ENCODE measurements at regions not wholly inside any gene's neighbourhood (a gene's known extent, or its start where the extent isn't known, plus 50 kb on each side); places are given as distances from the start of the nearest gene placed in this dataset.
A peak's percentile ranks its signal among the peaks of the same experiment; 100 is the strongest.

- intact Hi-C loops (cut with DNase I), result loop anchor here in 2 of 3 donors (5.0 to 10.0 kb wide), 2 partner anchors 364 to 366 kb away; no protein-coding TSS in a partner anchor
- 36 to 43% methylated on average over 7 of the region's 7 CpGs for WGBS, 2 donors
- Histone ChIP-seq H3K9me3 (no peaks in the 10 kb centered on the region), H3K4me3 (no peak overlapping the region), H3K36me3 (no peaks in the 10 kb centered on the region), H3K27ac (no peak overlapping the region), H3K4me1 (no peaks in the 10 kb centered on the region), H3K27me3 (no peaks in the 10 kb centered on the region)
- no peak for ATAC-seq
- TF ChIP-seq, protein P1, sequence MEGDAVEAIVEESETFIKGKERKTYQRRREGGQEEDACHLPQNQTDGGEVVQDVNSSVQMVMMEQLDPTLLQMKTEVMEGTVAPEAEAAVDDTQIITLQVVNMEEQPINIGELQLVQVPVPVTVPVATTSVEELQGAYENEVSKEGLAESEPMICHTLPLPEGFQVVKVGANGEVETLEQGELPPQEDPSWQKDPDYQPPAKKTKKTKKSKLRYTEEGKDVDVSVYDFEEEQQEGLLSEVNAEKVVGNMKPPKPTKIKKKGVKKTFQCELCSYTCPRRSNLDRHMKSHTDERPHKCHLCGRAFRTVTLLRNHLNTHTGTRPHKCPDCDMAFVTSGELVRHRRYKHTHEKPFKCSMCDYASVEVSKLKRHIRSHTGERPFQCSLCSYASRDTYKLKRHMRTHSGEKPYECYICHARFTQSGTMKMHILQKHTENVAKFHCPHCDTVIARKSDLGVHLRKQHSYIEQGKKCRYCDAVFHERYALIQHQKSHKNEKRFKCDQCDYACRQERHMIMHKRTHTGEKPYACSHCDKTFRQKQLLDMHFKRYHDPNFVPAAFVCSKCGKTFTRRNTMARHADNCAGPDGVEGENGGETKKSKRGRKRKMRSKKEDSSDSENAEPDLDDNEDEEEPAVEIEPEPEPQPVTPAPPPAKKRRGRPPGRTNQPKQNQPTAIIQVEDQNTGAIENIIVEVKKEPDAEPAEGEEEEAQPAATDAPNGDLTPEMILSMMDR (IDR thresholded peaks at IDR 0.05), result no peak
- FAIRE-seq, result no peak
- DNase-seq, result peak in 1 of 6 donors; percentile 10
Measured at GRCh38 chr2:204328373-204328772, 216.9 kb upstream of the PARD3B start.

GRCh38 chr2:204329016-204329415, 216.3 kb upstream of the PARD3B start:
- WGBS, 2 donors, result 89 to 91% methylated on average over 6 of the region's 6 CpGs
- ATAC-seq (no peak), DNase-seq (no peak), FAIRE-seq (no peak)
- TF ChIP-seq, protein P1 (IDR thresholded peaks at IDR 0.05), result no peak
- intact Hi-C loops (cut with DNase I), result loop anchor here in 2 of 3 donors (5.0 to 10.0 kb wide), 2 partner anchors 363 to 366 kb away; no protein-coding TSS in a partner anchor
- Histone ChIP-seq H3K36me3 (no peaks in the 10 kb centered on the region), H3K9me3 (no peaks in the 10 kb centered on the region), H3K27ac (no peak overlapping the region), H3K27me3 (no peaks in the 10 kb centered on the region), H3K4me3 (no peak overlapping the region), H3K4me1 (no peaks in the 10 kb centered on the region)

GRCh38 chr2:204329532-204329931, 215.7 kb upstream of the PARD3B start:
- Histone ChIP-seq H3K27ac (no peak overlapping the region), H3K36me3 (no peaks in the 10 kb centered on the region), H3K9me3 (no peaks in the 10 kb centered on the region), H3K27me3 (no peaks in the 10 kb centered on the region), H3K4me1 (no peaks in the 10 kb centered on the region), H3K4me3 (no peak overlapping the region)
- no peak for DNase-seq
- no peak for FAIRE-seq
- intact Hi-C loops (cut with DNase I), result loop anchor here in 2 of 3 donors (5.0 to 10.0 kb wide), 2 partner anchors 363 to 365 kb away; no protein-coding TSS in a partner anchor
- 80 to 83% methylated on average over 4 of the region's 4 CpGs for WGBS, 2 donors
- ATAC-seq, result no peak
- TF ChIP-seq, protein P1 (IDR thresholded peaks at IDR 0.05), result no peak

DNA sequence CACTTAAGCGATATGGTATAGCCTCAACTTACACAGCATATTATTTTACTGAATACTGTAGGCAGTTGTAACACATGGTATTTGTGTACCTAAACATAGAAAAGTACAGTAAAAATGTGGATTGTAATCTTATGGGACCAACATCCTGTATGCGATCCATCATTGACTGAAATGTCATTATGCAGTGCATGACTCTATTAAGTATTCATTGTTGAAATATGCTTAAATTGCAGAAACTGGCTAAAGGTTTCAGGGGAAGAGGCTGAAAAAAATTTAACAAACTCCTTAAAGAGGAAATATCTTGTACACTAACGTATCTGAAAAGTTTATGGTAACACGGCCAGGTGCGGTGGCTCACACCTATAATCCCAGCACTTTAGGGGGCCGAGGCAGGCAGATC, 214.1 kb upstream of the PARD3B start:
- intact Hi-C loops (cut with DNase I), result no loop called here
- no peak for ATAC-seq
- Histone ChIP-seq H3K27ac (no peak overlapping the region), H3K4me3 (no peak overlapping the region), H3K36me3 (no peaks in the 10 kb centered on the region), H3K9me3 (no peaks in the 10 kb centered on the region), H3K4me1 (no peaks in the 10 kb centered on the region), H3K27me3 (no peaks in the 10 kb centered on the region)
- TF ChIP-seq, protein P1 (IDR thresholded peaks at IDR 0.05), result no peak
- FAIRE-seq, result no peak
- no peak for DNase-seq
- 89 to 96% methylated on average over 6 of the region's 6 CpGs for WGBS, 2 donors

- Histone ChIP-seq H3K4me1 (no peaks in the 10 kb centered on the region), H3K36me3 (no peaks in the 10 kb centered on the region), H3K27me3 (no peaks in the 10 kb centered on the region), H3K9me3 (no peaks in the 10 kb centered on the region), H3K4me3 (no peak overlapping the region), H3K27ac (no peak overlapping the region)
- 80 to 92% methylated on average over 2 of the region's 2 CpGs for WGBS, 2 donors
- FAIRE-seq (no peak), DNase-seq (no peak), ATAC-seq (no peak)
- TF ChIP-seq, protein P1 (IDR thresholded peaks at IDR 0.05), result no peak
- intact Hi-C loops (cut with DNase I), result no loop called here
Measured at GRCh38 chr2:204331988-204332387, 213.3 kb upstream of the PARD3B start.

Data from pancreas (tissue), 10 donors.